ENCODE measurements at regions not wholly inside any gene's neighbourhood (a gene's known extent, or its start where the extent isn't known, plus 50 kb on each side); places are given as distances from the start of the nearest gene placed in this dataset.

GRCh38 chr14:44612002-44612401 is 104.9 kb upstream of the FSCB start:
- ATAC-seq (ENCODE audit: insufficient read depth, low FRiP score), result no peak

GRCh38 chr14:44609876-44610510 is 102.9 kb upstream of the FSCB start:
- no peaks in the 10 kb centered on the region for H3K27me3 ChIP-seq (ENCODE audit: control insufficient read depth in 3 of 3, insufficient read depth in 3 of 3, low read length in 2 of 3)
- no peaks in the 10 kb centered on the region for H3K9me3 ChIP-seq (ENCODE audit: control insufficient read depth in 4 of 4, insufficient read depth in 3 of 4, low read length in 3 of 4)
- no peak overlapping the region for H3K27ac ChIP-seq (ENCODE audit: low read depth in 1 of 2, low read length in 1 of 2)
- ATAC-seq (ENCODE audit: insufficient read depth, low FRiP score) (no peak), DNase-seq (no peak)
- 76 to 79% methylated on average over 5 of the region's 5 CpGs for WGBS, 2 donors
- H3K9ac ChIP-seq (ENCODE audit: insufficient read depth in 1 of 2, low read length in 2 of 2), result no peak overlapping the region
- H3K4me3 ChIP-seq, result no peak overlapping the region
- H3K36me3 ChIP-seq (ENCODE audit: control insufficient read depth in 4 of 4, insufficient read depth in 4 of 4, low read length in 4 of 4), result no peaks in the 10 kb centered on the region
- no peaks in the 10 kb centered on the region for H3K4me1 ChIP-seq (ENCODE audit: control insufficient read depth in 5 of 5, insufficient read depth in 5 of 5, low read length in 5 of 5)
- no peak for TF ChIP-seq CTCF (IDR thresholded peaks at IDR 0.05; ENCODE audit: control extremely low read depth, extremely low read depth)

More at GRCh38 chr14:44612002-44612401, 104.9 kb upstream of the FSCB start:
- Histone ChIP-seq H3K36me3 (ENCODE audit: control insufficient read depth in 4 of 4, insufficient read depth in 4 of 4, low read length in 4 of 4) (no peaks in the 10 kb centered on the region), H3K4me1 (ENCODE audit: control insufficient read depth in 5 of 5, insufficient read depth in 5 of 5, low read length in 5 of 5) (no peaks in the 10 kb centered on the region), H3K27me3 (ENCODE audit: control insufficient read depth in 3 of 3, insufficient read depth in 3 of 3, low read length in 2 of 3) (no peaks in the 10 kb centered on the region), H3K27ac (ENCODE audit: low read depth in 1 of 2, low read length in 1 of 2) (no peak overlapping the region), H3K9me3 (ENCODE audit: control insufficient read depth in 4 of 4, insufficient read depth in 3 of 4, low read length in 3 of 4) (no peaks in the 10 kb centered on the region), H3K4me3 (no peak overlapping the region), H3K9ac (ENCODE audit: insufficient read depth in 1 of 2, low read length in 2 of 2) (no peak overlapping the region)
- WGBS, 2 donors, result 55 to 88% methylated on average over 4 of the region's 4 CpGs
- DNase-seq, result no peak
- TF ChIP-seq CTCF (IDR thresholded peaks at IDR 0.05; ENCODE audit: control extremely low read depth, extremely low read depth), result no peak

- no peaks in the 10 kb centered on the region for H3K36me3 ChIP-seq (ENCODE audit: control insufficient read depth in 4 of 4, insufficient read depth in 4 of 4, low read length in 4 of 4)
- H3K27me3 ChIP-seq (ENCODE audit: control insufficient read depth in 3 of 3, insufficient read depth in 3 of 3, low read length in 2 of 3), result no peaks in the 10 kb centered on the region
- no peak for TF ChIP-seq CTCF (IDR thresholded peaks at IDR 0.05; ENCODE audit: control extremely low read depth, extremely low read depth)
- no peaks in the 10 kb centered on the region for H3K4me1 ChIP-seq (ENCODE audit: control insufficient read depth in 5 of 5, insufficient read depth in 5 of 5, low read length in 5 of 5)
- DNase-seq (no peak), ATAC-seq (ENCODE audit: insufficient read depth, low FRiP score) (no peak)
- H3K4me3 ChIP-seq, result no peak overlapping the region
- H3K9ac ChIP-seq (ENCODE audit: insufficient read depth in 1 of 2, low read length in 2 of 2), result no peak overlapping the region
- no peaks in the 10 kb centered on the region for H3K9me3 ChIP-seq (ENCODE audit: control insufficient read depth in 4 of 4, insufficient read depth in 3 of 4, low read length in 3 of 4)
- 79 to 88% methylated on average over 1 of the region's 1 CpG for WGBS, 2 donors
- no peak overlapping the region for H3K27ac ChIP-seq (ENCODE audit: low read depth in 1 of 2, low read length in 1 of 2)
Observed at GRCh38 chr14:44609201-44609600, 102.1 kb upstream of the FSCB start.

GRCh38 chr14:44607701-44608100 is 100.6 kb upstream of the FSCB start:
- DNase-seq (no peak), ATAC-seq (ENCODE audit: insufficient read depth, low FRiP score) (no peak)
- no peak overlapping the region for H3K4me3 ChIP-seq
- no peaks in the 10 kb centered on the region for H3K36me3 ChIP-seq (ENCODE audit: control insufficient read depth in 4 of 4, insufficient read depth in 4 of 4, low read length in 4 of 4)
- no peaks in the 10 kb centered on the region for H3K4me1 ChIP-seq (ENCODE audit: control insufficient read depth in 5 of 5, insufficient read depth in 5 of 5, low read length in 5 of 5)
- no peaks in the 10 kb centered on the region for H3K27me3 ChIP-seq (ENCODE audit: control insufficient read depth in 3 of 3, insufficient read depth in 3 of 3, low read length in 2 of 3)
- TF ChIP-seq CTCF (IDR thresholded peaks at IDR 0.05; ENCODE audit: control extremely low read depth, extremely low read depth), result no peak
- H3K9me3 ChIP-seq (ENCODE audit: control insufficient read depth in 4 of 4, insufficient read depth in 3 of 4, low read length in 3 of 4), result no peaks in the 10 kb centered on the region
- H3K27ac ChIP-seq (ENCODE audit: low read depth in 1 of 2, low read length in 1 of 2), result no peak overlapping the region
- 94 to 100% methylated on average over 1 of the region's 1 CpG for WGBS, 2 donors
- H3K9ac ChIP-seq (ENCODE audit: insufficient read depth in 1 of 2, low read length in 2 of 2), result no peak overlapping the region
